Gastroesophageal sphincter (tissue), 4 donors: ENCODE measurements at regions not wholly inside any gene's neighbourhood (a gene's known extent, or its start where the extent isn't known, plus 50 kb on each side); places are given as distances from the start of the nearest gene placed in this dataset.

Experiments used
- ATAC-seq: fragments of 150-250 bp; one replicate; pipeline ENCODE4 v1.9.1; 2016; ENCODE audit warnings: mild to moderate bottlenecking, moderate library complexity
- H3K27ac ChIP-seq, 4 donors: fragments of 200-600 bp; sonication (generic) in 3 of 4; 1 replicate in 3 of 4; 2 replicates in 1 of 4; pipeline ENCODE4 v1.5.1; 2016 to 2019
- H3K27me3 ChIP-seq: fragments of 200-600 bp; sonication (generic); one replicate; pipeline ENCODE4 v1.5.1; 2019
- H3K36me3 ChIP-seq, 2 donors: fragments of 200-600 bp; sonication (generic); one replicate each; pipeline ENCODE4 v1.5.1; 2019; ENCODE audit warnings: control low read depth in 1 of 2
- H3K4me1 ChIP-seq, 3 donors: fragments of 200-600 bp; sonication (generic); 1 replicate in 2 of 3; 2 replicates in 1 of 3; pipeline ENCODE4 v1.5.1; 2016 to 2019; ENCODE audit warnings: control low read depth in 2 of 3
- H3K4me3 ChIP-seq, 2 donors: fragments of 200-600 bp; sonication (generic); one replicate each; pipeline ENCODE4 v1.5.1; 2019; ENCODE audit warnings: mild to moderate bottlenecking in 1 of 2, moderate library complexity in 1 of 2
- H3K9me3 ChIP-seq, 3 donors: fragments of 200-600 bp; sonication (generic); one replicate each; pipeline ENCODE4 v1.5.1; 2017 to 2019; ENCODE audit warnings: control low read depth in 2 of 3
- CTCF ChIP-seq, 4 experiments: fragments of 200-600 bp in 2 of 4; fragments of 450-650 bp in 2 of 4; sonication (generic) in 1 of 4; IDR thresholded peaks; one replicate each; pipeline ENCODE4 v1.5.1; 2017 to 2019; ENCODE audit warnings: antibody characterized with exemption in 4 of 4, mild to moderate bottlenecking in 2 of 4, moderate library complexity in 2 of 4
- EP300 ChIP-seq: sonication (generic); formaldehyde crosslinking; IDR thresholded peaks from one replicate; pipeline ENCODE4 v1.6.1; 2017; ENCODE audit warnings: antibody characterized with exemption, mild to moderate bottlenecking
- POLR2A ChIP-seq, 2 donors: fragments of 450-650 bp; IDR thresholded peaks; one replicate each; pipeline ENCODE4 v1.6.1; 2017; ENCODE audit warnings: antibody characterized with exemption in 2 of 2, mild to moderate bottlenecking in 2 of 2, moderate library complexity in 1 of 2
- POLR2AphosphoS5 ChIP-seq: sonication (generic); formaldehyde crosslinking; IDR thresholded peaks from one replicate; pipeline ENCODE4 v1.6.1; 2017; ENCODE audit warnings: antibody characterized with exemption
- WGBS, 2 donors: methylation state at CpG; one replicate each; pipeline ENCODE4 v1.1.5; 2018; ENCODE audit warnings: low coverage in 1 of 2; 5-methylcytosine and 5-hydroxymethylcytosine counted together

GRCh38 chr10:36191009-36191408 is 548.9 kb upstream of the FZD8 start:
- TF ChIP-seq CTCF (IDR thresholded peaks at IDR 0.05) = no peak
- no peak for TF ChIP-seq POLR2A (IDR thresholded peaks at IDR 0.05)
- TF ChIP-seq EP300 = no peak
- TF ChIP-seq POLR2AphosphoS5 = no peak
- Histone ChIP-seq H3K9me3 (peaks cover 0 to 40% (median 0%) of the 10 kb centered on the region in 3 donors), H3K27ac (no peak overlapping the region), H3K27me3 (no peaks in the 10 kb centered on the region), H3K4me3 (no peak overlapping the region), H3K36me3 (no peaks in the 10 kb centered on the region), H3K4me1 (peaks cover 0 to 3% (median 0%) of the 10 kb centered on the region in 3 donors)
- ATAC-seq = no peak
- 78 to 81% methylated on average over 1 of the region's 1 CpG for WGBS, 2 donors

DNA sequence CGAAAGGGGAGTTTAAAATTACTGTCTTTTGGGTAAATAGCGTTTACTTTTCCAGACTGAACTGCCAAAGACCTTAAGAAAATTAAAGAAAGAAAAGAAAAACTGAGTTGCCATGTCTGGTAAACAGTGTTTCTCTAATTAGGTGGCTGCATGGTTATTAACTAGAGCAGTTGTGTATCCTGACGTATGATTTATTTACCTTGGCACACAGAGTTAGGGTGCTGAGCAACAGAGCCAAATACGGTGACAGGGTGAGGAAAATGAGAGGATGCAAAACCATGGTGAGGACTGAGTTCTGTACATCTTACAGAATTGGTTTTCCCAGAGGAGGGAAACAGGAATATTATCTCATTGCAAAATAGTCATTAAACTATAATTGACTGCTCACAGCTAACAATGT is 546.4 kb upstream of the FZD8 start:
- Histone ChIP-seq H3K27ac (peak overlapping the region in 2 of 4 donors; percentile 44 to 57), H3K9me3 (peaks cover 0 to 31% (median 0%) of the 10 kb centered on the region in 3 donors), H3K27me3 (no peaks in the 10 kb centered on the region), H3K36me3 (no peaks in the 10 kb centered on the region), H3K4me1 (peaks cover 0 to 3% (median 0%) of the 10 kb centered on the region in 3 donors), H3K4me3 (no peak overlapping the region)
- ATAC-seq = no peak
- TF ChIP-seq POLR2AphosphoS5 (no peak), CTCF (IDR thresholded peaks at IDR 0.05) (no peak), EP300 (no peak), POLR2A (IDR thresholded peaks at IDR 0.05) (no peak)
- WGBS, 2 donors = 25 to 36% methylated on average over 4 of the region's 4 CpGs

GRCh38 chr10:36188080-36188453 is 546.0 kb upstream of the FZD8 start:
- Histone ChIP-seq H3K36me3 (no peaks in the 10 kb centered on the region), H3K4me1 (peaks cover 0 to 3% (median 0%) of the 10 kb centered on the region in 3 donors), H3K27me3 (no peaks in the 10 kb centered on the region), H3K4me3 (no peak overlapping the region), H3K9me3 (peaks cover 0 to 28% (median 0%) of the 10 kb centered on the region in 3 donors), H3K27ac (peak overlapping the region in 2 of 4 donors; percentile 44 to 57)
- peak; percentile 48 for ATAC-seq
- WGBS, 2 donors = 13 to 44% methylated on average over 4 of the region's 8 CpGs
- TF ChIP-seq POLR2A (IDR thresholded peaks at IDR 0.05) (no peak), CTCF (IDR thresholded peaks at IDR 0.05) (no peak), POLR2AphosphoS5 (no peak), EP300 (no peak)

GRCh38 chr10:36187380-36188079 is 545.4 kb upstream of the FZD8 start:
- Histone ChIP-seq H3K4me3 (no peak overlapping the region), H3K36me3 (no peaks in the 10 kb centered on the region), H3K9me3 (peaks cover 0 to 23% (median 0%) of the 10 kb centered on the region in 3 donors), H3K4me1 (peaks cover 0 to 6% (median 0%) of the 10 kb centered on the region in 3 donors), H3K27me3 (no peaks in the 10 kb centered on the region), H3K27ac (peak overlapping the region in 1 of 4 donors; percentile 57)
- 29 to 69% methylated on average over 3 to 6 of the region's 6 CpGs for WGBS, 2 donors
- ATAC-seq = no peak
- TF ChIP-seq POLR2AphosphoS5 = no peak
- no peak for TF ChIP-seq EP300
- TF ChIP-seq POLR2A (IDR thresholded peaks at IDR 0.05) = no peak
- TF ChIP-seq CTCF (IDR thresholded peaks at IDR 0.05) = no peak

GRCh38 chr10:36185097-36185496 is 543.0 kb upstream of the FZD8 start:
- no peaks in the 10 kb centered on the region for H3K36me3 ChIP-seq
- no peak overlapping the region for H3K4me3 ChIP-seq
- H3K4me1 ChIP-seq = peaks cover 0 to 13% (median 0%) of the 10 kb centered on the region in 3 donors
- no peaks in the 10 kb centered on the region for H3K27me3 ChIP-seq
- H3K27ac ChIP-seq = no peak overlapping the region
- TF ChIP-seq POLR2AphosphoS5 = no peak
- TF ChIP-seq POLR2A (IDR thresholded peaks at IDR 0.05) = no peak
- TF ChIP-seq CTCF (IDR thresholded peaks at IDR 0.05) = no peak
- no peak for TF ChIP-seq EP300
- H3K9me3 ChIP-seq = no peaks in the 10 kb centered on the region
- no peak for ATAC-seq
- WGBS, 2 donors = 95% methylated on average over 4 of the region's 6 CpGs; no CpG with 5 or more reads in 1 of the 2 donors
